ENCODE measurements at regions not wholly inside any gene's neighbourhood (a gene's known extent, or its start where the extent isn't known, plus 50 kb on each side); places are given as distances from the start of the nearest gene placed in this dataset.

DNA sequence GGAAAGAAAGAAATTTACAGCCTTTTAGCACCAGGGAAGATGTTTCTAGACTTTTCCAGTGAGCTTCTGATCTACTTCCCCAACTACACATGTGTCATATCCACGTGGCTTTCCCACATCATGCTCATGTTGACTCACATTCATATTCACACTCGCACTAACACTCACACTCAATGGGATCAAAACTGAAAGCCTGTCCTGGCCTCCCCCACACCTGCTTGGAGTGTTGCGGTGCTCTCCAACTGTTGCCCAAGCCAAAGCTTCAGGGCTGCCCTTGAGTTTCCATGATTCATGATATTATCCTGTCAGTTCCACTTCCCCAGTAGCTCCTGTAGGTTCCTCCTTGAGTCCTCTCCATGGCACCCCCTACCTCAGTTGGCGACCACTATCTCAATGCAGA, 444.4 kb downstream of the GATA3 start:
- DNase-seq = no peak

DNA sequence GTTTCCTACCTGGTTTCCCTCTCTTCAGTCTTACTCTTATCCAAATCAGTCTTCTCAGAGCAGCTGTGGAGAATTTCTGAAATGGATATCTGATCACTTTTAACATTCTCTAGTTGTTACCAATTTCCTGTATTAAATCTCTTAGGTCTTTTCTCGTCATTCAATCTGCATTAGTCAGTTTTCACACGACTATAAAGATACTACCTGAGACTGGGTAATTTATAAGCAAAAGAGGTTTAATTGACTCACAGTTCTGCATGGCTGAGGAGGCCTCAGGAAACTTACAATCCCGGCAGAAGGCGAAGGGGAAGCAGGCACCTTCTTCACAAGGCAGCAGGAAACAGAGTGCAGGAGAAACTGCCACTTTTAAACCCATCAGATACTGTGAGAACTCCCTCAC, 444.8 kb downstream of the GATA3 start:
- no peak for DNase-seq

DNA sequence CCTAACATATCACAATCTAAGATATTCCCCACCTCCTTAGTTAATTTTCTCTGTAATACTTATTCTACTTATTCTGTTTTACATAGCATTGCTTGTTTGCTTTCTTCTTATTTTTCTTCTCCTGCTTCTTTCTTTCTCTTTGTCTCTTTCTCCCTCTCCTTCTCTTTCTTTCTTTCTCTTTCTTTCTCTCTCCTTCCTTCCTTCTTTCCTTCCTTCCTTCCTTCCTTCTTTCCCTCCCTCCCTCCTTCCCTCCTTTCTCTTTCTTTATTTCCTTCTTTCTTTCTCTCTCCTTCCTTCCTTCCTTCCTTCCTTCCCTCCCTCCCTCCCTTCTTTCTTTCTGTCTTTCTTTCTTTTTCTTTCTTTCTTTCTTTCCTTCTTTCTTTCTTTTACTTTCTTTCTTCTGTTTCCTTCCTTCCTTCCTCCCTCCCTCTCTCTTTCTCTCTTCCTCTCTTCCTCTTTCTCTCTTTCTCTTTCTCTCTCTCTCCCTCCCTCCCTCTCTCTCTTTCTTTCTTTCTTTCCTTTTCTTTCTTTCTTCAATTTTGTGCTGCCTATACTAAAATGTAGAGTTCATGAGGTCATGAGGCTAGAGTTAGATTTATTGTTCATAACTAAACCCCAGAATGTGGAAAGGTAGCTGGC, 445.4 kb downstream of the GATA3 start:
- DNase-seq = no peak

GRCh38 chr10:8502573-8502972, 448.1 kb downstream of the GATA3 start:
- DNase-seq = no peak

- DNase-seq = no peak
These were observed 450.0 kb downstream of the GATA3 start for GRCh38 chr10:8504499-8504898.

GRCh38 chr10:8507156-8507555, 452.7 kb downstream of the GATA3 start:
- DNase-seq = no peak

GRCh38 chr10:8508882-8509281, 454.4 kb downstream of the GATA3 start:
- DNase-seq = no peak

DNA sequence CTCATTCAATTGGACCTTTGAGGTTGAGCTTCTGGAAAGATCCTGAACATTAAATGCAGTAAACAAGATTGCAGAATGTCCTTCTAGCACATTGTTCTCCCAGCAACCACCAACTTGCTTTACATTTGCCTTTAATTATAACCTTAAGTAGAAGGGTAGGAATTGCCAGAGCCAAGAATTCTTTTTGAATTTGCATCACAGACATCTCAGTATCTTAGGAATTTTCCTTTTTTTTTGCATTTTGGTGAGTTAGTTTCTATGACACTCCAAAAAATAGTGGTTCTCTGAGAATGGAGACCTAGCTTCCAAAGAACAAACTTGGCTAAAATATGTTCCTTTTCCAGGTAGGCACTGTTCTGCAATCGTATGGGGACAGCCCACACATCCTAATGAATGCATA, 456.0 kb downstream of the GATA3 start:
- DNase-seq = no peak

DNA sequence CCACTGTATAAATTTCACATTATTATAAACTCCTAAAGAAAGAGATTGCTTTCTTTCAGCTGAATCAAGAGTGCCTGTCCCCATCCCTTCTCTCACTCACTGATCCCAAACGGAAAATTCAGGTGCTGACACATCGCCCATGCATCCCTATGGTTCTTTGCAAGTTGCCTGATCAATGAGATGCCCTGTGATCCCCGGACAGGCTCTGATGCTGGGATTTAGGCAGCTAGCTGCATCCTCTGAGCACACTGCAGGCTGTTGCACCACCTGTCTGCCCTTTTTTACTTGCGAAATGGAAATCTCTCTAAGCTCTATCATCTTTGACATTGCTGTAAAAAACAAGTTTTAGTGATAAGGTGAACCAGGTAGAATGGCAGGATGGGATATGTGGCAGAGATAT, 456.5 kb downstream of the GATA3 start:
- no peak for DNase-seq

GRCh38 chr10:8513155-8514147, 459.0 kb downstream of the GATA3 start:
- no peak for DNase-seq

DNA sequence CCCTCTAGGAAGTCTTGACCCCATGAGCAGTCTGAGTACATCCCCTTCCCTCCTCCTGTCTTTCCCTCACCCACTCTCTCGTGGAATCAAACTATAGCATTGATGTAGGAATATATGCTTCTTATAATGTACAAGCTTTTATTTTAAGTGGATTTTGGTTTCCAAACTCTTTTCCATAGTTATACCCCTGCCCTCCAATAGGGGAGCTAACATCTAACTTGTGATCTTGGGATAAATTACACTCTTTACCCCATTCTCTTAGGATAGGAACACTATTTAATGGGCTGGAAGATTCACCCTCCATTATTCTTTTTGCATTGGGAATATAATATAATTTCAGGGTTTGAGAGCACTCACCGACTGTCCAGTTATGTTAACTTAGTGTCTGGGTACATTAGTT, 465.9 kb downstream of the GATA3 start:
- no peak for DNase-seq

DNA sequence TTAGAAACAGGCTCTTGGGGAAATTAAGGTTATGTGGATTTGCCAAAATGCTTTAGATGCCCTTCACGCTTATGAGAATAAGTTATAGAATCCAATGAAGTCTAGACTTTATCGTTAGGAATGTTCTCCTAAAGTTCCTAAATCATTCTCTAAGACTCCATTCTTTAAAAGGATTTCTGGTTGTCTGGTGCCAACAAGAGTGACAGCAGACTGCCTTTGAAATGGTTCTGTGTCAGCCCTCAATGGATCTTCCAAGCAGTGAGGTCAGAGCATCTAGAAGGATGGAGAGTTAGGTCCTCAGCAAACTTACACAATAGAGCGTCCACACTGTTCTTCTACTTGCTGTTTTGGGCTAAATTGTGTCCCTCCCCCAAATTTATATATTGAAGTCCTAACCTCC, 473.3 kb downstream of the GATA3 start:
- no peak for DNase-seq

DNA sequence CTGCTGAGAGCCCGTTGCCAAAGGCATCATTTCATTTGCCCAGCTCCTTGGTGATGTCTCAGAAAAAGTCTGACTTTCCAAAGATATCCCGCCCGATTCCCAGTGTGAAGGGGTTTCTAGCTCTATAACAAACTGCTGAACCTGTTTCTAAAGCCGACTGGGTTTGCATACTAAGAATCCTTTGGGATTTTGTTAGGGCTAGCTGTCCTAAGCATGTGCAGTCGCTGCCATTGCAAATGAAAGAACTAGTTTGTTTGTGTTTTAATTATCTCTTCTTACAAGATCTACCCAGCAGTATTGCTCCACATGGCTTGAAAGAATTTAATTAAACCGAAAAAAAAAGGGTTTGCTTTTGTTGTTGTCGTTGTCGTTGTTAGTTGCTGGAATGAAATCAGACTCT, 476.6 kb downstream of the GATA3 start:
- no peak for DNase-seq

- no peak for DNase-seq
These were observed 478.2 kb downstream of the GATA3 start for GRCh38 chr10:8532647-8533046.

GRCh38 chr10:8533462-8533861, 479.0 kb downstream of the GATA3 start:
- DNase-seq = no peak

GRCh38 chr10:8534096-8534495, 479.6 kb downstream of the GATA3 start:
- no peak for DNase-seq

DNA sequence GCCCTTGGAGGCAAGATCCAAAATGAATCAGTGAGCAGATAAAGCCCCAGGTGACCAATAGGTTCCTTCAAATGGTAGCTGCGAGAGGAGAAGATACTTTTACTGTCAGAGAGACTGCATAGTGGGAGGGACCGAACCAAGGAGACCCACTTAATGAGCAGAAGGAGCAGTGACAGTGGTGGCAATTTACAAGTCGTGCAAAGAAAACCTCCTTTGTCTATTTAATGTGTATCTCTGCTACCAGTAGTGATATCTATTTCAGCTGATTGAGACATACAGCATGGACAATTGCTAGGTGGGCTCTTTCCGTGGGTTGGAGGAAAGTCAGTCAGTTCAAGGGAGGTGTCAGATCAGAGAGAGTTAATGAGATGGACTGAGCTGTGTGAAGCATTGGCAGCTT, 480.4 kb downstream of the GATA3 start:
- no peak for DNase-seq

DNA sequence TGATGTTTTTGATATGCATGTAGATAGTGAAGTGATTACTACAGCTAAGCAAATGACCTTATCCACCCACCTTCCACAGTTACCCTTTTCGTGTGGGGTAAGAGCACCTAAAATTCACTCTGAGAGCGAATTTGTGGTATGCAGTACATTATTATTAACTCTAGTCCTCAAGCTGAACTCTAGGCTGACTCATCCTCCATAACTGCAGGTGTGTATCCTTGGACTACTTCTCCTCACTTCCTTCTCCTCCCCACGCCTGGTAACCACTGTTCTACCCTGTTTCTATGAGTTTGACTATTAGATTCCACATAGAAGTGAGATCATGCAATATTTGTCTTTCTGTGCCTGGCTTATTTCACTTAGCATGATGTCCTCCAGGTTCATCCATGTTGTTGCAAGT, 484.6 kb downstream of the GATA3 start:
- DNase-seq = no peak

GRCh38 chr10:8543361-8544056, 489.0 kb downstream of the GATA3 start:
- DNase-seq = no peak

DNA sequence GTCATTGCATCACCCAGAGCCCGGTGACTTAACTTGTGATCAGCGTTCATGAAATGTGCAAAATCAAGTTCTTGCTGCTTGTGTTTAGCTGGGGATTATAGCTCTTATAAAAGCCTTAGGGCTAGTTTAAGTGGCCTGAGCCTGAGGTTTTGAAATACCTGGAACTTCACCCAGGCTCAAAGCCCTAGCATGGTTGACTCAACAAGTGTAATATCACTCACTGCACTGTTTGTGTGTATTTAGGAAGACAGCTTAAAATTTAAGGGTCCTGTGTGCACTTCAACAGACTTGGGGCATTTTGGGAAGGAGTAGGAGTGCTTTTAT, 489.5 kb downstream of the GATA3 start:
- no peak for DNase-seq

DNA sequence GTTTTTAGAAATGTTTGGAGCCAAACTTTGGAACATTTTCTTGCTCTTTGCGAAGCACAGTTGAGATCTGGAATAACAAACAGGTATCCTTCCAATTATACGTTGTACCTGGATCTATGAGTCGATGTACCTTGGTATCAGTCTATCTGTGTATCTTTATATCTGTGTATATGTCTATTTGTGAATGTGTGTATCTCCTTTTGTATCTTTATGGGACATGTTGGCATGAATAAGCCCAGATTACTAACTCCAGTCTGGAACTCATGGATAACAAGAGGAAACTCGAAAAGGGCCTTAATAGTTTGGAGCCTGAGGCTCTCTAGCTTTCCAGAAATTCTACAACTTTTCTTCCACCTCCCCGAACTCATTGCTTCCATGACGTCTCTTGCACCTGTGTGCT, 490.0 kb downstream of the GATA3 start:
- DNase-seq = no peak

GRCh38 chr10:8554574-8554973, 500.1 kb downstream of the GATA3 start:
- DNase-seq = no peak

- no peak for DNase-seq
These were observed 501.8 kb downstream of the GATA3 start for GRCh38 chr10:8556321-8556720.

- no peak for DNase-seq
These were observed 509.0 kb downstream of the GATA3 start for GRCh38 chr10:8563478-8563877.

All from fibroblast of skin of scalp (primary cell).